ENCODE measurements at regions not wholly inside any gene's neighbourhood (a gene's known extent, or its start where the extent isn't known, plus 50 kb on each side); places are given as distances from the start of the nearest gene placed in this dataset.
A peak's percentile ranks its signal among the peaks of the same experiment; 100 is the strongest.

DNA sequence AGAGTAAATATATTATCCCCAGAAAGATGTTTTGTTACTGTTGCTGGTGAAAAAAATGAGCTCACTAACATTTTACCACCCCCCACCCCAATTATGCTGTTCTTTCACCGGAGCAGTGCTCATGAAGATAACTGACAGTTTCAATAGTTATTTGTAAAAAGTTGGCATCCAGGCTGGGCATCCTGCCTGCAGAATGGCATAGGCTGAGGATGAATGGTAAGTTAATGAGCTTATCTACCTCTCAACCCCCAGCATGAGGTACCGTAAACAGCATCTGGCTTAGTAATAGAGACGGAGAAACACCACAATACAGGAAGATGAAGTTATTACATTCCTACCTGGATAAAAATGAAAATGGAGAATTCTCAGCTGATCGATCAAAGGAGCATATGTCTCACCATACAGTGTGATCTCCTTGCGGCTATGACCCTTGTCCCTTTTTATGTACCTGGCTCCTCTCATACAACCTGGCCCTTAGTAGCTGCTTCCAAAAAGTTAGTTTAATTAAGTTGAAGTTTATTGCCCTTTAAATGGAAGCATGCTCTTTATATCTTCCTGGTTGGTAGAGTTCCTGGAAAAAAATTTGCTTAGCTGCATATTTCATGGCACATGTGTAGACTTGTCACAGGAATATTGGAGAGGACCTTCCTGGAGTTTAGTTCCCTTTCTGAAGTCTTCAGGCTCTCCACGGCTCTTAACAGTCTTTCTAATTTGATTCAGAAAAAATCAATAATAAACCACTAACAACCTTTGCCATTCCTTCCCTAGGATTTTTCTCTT is 61.2 kb upstream of the MPHOSPH6 start:
- DNase-seq: no peak

DNA sequence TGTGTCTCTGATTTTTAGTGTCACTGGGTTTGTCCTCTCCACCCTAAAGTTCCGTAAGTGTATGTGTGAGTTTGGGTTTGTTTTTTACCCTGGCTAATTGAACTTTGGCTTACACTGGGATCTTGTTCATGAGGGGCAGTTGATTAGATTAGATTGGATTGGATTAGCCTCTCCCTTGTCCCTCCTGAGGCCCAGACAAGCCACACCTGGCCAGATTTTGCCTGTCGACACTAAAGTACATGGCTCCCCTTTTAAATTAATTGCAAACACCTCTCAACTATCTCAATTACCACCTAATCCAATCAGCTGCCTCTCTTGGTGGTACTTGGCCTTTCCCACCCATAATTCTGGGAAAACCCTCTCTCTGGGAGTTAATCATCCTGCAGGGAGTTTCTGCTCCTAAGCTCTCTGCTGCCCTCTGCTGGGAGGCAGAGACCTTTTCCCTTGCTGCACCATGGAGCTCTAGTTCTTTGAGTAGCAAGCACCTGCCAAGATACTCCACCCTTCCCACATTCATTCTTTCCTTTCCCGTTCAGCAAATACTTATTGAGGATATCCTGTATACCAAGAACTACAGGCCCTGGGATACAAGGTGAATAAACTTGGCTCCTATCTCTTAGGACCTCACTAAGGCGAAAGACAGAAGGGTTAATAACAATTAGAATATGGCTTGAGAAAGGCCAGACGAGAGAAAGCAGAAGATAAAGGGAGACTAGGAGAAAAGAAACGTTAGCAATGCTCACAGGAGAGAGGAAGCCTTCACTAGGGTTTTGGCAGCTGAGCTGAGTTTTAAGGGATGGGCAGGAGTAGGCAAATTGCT is 60.0 kb upstream of the MPHOSPH6 start:
- peak; percentile 48 for DNase-seq

GRCh38 chr16:82226327-82226726 is 56.3 kb upstream of the MPHOSPH6 start:
- no peak for DNase-seq

- no peak for DNase-seq
Measured at GRCh38 chr16:82224821-82225220, 54.8 kb upstream of the MPHOSPH6 start.

DNA sequence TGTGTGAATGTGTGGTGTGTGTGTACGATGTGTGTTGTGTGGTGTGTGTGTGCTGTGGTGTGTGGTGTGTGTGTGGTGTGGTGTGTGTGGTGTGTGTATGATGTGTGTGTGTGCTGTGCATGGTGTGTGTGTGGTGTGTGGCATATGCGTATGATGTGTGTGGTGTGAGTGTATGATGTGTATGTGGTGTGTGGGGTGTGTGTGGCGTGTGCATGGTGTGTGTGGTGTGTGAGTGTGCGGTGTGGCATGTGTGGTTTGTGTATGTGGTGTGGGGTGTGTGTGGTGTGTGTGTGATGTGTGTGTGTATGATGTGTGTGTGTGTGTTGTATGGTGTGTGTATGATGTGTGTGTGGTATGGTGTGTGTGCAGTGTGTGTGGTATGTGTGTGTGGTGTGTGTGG is 50.5 kb upstream of the MPHOSPH6 start:
- no peak for DNase-seq

All from CD4-positive, alpha-beta T cell treated with Interleukin-15 for 1 hour (primary cell).